ELR (cell line): ENCODE measurements at regions not wholly inside any gene's neighbourhood (a gene's known extent, or its start where the extent isn't known, plus 50 kb on each side); places are given as distances from the start of the nearest gene placed in this dataset.

Experiments used
- DNase-seq: peaks from one replicate; pipeline ENCODE4 v3.0.0-alpha.2; 2015; ENCODE audit warnings: low read depth

DNA sequence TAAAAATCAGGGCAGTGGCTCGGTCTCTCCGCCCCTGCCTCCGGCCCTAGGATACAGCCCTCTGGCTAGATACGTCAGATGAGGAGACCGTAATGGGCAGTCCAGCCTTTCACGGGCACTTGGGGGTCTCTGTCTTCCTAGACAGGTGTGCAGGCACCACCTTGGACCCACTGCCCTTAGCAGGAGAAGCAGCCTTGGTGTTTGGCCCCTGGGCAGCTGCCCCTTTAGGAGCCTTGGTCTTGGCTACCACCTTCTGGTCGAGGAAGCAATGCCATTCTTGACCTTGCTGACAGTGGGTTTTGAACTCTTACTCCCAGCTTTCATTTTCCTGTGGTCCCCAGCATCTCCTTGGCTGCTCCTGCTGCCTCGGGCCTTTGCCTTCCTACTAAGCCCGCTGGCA, 149.7 kb upstream of the FRMD4B start:
- DNase-seq, result no peak

DNA sequence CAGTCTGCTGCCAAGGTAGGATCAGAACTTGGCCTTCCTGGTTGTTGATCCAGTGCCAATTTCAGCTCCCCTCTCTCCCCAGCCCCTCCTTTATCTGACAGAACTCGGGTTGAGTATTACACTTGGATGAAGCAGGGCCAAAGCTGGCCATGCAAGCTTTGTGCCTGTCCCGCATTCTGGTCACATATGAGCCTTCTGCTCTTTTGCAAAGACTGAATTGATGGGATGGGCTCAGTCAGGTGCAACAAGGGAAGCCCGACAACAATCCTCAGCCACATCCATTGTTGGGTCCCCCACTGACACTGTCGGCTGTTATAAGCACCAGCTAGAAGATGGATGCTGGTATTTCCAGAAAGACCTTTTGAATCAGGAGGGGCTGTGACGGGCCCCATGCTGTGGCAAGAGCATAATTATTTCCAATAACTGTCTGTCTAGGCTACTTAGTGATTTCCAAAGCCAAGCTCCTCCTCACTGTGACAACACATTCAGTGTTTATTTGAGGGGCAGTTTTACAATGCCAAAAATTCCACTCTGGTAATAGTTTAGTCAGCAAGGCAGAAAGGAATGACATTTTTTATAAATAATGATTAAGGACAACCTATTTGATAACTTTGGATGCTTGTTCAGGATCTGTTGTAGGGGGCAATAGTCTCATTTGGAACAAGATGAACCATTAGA, 146.8 kb upstream of the FRMD4B start:
- DNase-seq, result no peak

DNA sequence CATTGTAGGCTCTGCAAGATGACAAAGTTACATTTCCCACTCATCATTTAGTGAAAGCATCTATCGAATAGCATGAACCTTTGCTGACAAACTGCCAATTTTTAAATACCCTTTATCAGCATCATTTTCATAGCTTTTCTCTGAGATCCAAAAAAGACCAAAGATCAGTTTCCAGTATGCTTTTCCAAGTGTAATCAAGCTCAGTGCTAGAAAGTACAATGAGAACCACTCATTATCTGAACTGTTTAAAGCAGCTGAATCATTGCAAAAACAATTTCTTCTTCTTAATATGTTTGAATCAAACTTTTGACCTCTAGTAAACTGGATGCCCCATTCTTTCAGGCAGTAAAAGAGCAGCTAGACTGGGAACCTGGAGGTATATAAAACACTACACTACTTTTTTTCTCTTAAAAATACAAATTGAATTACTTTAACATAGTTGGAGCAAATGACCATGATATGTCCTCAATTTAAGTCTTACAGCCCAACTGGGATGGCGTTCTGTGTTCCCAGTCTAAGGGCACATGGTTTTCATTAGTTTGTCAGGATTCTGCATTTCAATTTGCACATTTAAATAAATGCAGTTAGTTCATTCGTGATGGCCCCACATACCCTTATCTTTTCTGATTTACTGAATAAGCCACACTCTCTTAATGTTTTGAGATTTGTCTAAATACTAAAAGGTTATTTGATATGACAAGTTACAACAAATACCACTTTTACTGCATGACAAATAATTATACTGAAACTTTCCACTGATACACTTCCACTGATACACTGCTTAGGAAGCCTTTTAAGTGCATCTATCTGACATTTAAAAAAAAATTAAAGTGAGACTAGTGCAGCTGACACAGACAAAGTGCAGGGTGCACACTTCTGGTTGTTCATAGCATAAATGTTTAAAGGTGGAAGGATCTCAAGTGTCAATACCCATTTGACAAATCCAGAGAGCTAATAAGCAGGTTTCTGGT, 146.0 kb upstream of the FRMD4B start:
- DNase-seq, result no peak

DNA sequence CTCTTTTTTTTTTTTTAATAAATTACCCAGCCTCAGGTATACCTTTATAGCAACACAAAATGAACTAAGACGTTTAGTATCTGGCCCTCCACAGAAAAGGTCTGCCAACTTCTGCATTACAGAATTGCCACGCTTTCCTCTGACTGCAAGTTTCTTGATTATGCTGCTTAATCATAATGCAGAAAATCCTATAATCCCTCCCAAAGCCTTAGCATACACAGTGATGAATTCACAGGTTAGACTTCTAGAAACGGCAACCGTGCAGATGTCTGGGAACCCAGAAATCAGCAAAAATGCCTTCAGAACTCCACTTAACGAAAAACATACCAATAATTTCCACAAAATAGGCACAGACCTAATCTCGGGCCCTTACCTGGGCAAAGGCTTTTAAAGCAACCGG, 144.7 kb upstream of the FRMD4B start:
- DNase-seq, result no peak

DNA sequence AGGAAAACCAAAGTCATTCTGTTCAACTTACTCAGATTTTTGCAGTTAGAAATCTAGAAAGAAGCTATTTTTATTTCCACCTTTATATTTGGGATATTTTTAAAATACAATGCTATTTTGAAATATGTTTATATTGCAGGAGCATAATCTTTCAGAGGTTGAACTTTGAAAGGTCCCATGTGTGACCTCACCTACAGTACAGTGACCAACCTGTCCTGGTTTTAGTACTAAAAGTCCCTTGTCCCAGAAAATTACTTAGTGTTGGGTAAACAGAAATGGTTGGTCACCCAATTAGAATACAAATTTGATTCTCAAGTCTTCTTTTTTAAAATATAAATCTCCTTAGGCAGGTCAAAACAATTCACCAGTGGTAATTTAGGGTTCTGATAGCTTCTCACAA, 141.6 kb upstream of the FRMD4B start:
- no peak for DNase-seq

DNA sequence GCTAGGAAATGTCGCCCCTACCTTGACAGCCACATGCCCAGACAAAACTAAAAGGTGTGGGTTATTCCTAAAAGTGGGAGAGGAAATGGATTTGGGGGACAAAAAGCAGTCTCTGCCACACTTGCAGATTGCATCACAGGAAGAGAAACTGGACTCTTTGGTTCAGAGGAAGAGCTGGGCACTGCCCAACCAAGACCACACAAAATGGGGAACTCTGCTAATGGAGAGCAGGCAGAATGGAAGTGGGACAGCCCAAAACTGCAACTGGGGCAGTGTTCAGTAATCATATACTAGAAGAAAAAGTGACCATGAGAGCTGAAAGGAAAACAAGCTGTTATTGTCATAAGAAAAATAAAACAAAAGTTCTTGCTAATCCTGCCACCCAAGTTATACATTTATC, 138.9 kb upstream of the FRMD4B start:
- DNase-seq, result no peak

DNA sequence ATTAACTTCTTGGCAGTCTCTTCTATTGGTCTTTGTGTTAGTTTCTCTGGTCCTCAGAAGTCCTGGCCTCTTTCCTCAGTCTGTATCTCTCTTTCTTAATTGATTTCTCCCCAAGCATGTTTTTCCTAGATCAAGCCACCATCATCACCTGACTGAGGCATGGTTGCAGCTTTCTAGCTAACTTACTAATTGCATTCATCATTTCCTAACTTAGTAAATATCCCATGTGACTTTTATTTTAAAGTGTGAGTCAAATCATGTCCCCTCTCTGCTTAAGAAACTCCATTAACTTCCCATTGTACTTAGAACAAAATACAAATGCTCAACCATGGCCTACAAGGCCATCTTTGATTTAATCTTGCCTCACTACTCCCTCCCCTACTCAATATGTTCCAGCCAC, 135.4 kb upstream of the FRMD4B start:
- no peak for DNase-seq

DNA sequence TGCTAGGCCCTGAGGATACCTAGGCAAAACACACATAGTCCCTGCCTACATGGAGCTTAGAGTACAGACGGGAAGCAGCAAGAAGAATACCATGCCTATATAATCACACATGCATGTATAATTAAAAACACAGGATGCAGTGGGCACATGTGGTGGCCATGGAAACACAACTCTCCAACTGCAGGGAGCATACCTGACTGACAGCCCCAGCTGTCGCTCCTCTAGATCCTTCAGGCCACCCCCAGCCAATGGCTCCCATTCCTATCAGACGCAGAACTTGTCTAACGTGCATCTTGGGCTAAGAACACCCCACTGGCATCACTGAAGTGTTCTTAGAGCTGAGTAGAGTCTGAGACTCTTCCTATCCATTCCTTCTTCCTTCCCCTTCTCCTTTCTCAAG, 125.5 kb upstream of the FRMD4B start:
- no peak for DNase-seq

DNA sequence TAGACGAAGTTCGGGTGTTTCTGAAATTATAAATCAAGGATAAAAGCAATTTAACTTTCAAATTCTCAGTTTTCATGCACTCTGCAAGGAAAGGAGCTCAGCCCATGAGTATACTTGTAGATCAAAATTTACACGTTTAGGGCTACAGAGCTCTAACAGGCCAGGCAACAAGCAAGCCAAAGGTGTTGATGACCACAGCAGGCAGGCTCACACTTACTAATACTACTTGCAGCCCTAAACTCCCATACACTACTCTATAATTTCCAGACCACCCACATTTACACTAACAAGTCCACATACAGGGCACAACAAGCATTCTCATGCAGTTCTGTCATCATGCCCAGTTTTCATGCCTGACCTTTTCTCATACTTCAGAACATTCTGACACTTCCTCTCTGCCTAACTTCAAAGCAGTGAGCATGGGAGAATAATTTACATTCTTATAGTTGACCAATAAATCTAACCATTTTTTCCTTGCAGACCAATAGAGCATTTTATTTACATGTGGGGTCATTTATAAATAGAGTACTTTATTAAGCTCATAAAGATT, 124.7 kb upstream of the FRMD4B start:
- no peak for DNase-seq

DNA sequence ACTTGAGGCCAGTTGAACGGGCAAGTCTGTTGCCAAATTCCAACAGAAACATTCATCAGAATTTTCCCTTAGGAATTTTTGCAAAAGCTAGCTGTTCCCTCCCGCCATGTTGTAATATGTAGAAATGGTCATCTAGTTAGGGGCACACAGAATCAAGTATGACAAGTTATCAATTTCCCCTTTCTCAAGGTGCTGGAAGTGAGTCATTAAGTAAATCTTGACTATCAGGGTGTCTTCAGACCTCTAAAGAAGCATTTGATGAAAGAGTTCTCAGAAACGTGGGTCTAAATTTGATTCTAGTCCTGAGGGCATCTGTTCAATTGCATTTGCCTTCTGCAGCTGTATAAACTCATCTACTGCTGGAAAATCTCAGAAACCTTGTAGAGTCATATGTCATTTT, 123.4 kb upstream of the FRMD4B start:
- no peak for DNase-seq

DNA sequence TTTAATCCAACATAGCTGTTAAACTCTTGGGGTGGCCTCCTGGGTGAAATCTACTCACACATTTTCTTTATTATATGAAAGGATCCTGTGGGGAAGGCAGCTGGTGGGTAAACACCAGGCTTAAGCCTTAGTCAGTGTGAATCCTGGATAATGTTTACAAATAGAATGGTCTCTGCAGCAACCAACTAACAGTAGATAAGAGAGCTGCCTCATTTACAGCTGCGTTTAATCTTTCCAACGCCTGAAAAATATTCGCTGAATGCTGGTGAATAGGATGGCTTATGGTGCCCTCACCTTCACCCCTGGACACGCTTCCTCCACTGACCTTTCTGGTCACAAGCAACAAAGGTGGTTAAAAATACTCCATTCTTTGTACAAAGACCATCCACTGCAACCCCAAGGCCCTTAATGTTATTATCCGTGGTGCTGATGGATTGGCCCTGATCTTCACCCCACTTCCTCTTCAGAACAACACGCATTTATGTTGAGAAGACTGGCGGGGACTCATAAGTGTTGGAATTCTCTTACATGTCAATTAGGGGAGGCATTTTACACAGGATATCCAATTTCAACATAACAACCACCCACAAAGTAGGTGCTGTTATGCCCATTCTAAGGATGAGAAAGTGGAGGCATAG, 120.0 kb upstream of the FRMD4B start:
- DNase-seq, result no peak

DNA sequence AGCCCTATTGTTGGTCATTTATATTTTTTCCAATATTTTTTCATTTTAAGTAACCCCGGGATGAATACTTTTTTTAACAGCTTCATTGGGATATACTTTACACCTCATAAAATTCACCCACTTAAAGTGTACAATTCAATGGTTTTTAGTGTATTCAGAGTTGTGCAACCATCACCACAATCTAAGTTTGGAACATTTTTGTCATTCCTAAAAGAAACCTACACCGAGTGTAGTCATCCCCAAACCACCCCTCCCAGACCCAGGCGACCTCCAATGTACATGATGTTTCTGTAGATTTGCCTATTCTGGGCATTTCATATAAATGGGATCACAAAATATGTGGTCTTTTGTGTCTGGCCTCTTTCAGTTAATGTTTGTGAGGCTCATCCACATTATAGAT, 118.3 kb upstream of the FRMD4B start:
- DNase-seq, result no peak

DNA sequence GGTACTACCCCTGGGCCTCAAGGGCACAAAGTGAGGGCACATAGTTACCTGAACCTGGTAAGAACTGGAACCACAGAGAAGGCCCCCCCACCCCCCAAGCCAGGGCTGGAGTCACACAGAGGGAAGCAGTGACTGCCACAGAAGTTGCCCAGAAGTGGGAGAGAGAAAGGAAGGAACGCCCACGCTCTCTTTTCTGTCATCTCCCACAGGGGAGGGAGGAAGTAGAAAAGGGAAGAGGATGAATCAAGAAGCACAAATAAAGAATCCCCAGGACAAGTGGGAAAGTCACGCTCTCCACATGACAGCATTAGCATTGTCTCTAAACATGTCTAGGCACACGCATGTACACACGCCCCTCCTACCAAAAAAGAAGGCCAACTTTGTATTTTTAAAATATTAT, 114.7 kb upstream of the FRMD4B start:
- DNase-seq, result no peak

DNA sequence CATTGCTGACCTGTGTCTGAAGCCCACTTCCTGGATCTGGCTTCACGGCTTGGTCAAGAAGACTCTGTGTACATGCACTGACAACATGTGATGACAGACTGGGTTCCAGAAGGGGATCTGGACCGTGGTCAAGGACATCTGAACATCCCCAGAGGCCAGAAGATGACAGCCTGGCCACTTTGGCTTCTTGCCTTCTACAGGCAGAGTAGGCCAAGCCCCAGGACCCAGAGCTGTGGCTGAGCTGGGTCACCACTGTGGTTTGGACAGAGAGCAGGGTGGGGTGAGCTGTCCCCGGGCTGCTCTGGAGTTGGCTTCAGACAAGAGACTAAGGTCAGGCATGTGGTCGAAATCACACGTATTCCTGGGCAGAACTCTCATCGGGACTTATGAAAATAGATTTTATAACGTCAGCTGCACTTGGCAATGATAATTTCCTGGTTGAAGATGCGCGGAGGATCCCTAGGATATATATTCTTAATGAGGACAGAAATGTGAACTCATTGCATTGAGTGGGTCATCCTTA, 114.1 kb upstream of the FRMD4B start:
- DNase-seq, result no peak

DNA sequence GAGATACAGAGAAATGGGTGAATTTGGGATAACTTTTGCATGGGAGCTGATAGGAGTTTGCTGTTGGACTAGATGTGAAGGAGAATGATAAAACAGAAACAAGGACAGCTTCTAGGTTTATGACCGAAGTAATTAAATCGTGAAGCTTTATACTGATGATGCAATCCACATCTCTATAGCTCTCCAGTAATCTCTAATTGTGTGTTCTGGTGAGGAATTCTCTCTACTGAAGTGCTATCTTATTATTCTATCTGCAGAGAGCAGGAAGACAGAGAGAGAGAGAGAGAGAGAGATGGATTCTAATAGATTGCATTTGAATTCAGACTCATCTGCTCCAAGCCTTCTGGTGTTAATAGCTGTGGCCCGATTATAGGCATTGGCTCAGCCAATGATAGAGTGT, 113.5 kb upstream of the FRMD4B start:
- no peak for DNase-seq

DNA sequence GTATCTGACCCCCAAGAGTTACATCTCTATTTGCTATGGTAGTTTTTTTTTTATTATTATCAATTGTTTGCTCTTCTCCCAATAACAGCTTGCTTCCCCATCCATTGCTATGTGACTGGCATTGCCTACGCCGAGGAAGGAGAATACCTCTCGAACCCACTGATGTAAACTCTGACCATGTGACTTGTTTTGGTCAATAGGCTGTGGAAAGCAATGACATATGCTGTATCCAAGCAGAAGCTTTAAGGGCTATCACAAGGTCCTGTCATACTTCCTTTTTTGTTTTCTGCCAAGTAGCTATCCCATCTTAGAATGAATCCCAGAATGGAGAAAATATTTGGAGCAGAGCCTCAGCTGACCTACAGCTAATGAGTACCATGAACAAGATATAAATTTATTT, 111.0 kb upstream of the FRMD4B start:
- DNase-seq, result no peak

DNA sequence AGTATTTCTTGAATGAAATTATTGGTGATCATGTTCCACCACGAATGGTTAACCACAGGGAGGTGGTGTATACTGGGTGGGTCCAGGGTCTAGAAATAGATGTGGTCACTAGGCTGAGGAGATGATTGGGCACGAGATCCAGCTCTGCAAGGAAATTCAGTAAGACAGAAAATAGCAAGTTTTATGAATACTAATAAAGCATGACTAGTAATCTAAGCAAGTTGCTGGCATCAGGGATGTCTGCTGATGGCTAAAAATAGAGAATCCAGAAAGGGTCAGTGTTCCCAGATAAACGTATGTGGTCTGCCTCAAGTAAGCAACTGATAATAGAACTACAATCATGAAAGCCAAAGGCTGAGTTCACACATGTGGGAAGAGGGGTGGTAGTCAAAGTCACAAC, 108.3 kb upstream of the FRMD4B start:
- no peak for DNase-seq

DNA sequence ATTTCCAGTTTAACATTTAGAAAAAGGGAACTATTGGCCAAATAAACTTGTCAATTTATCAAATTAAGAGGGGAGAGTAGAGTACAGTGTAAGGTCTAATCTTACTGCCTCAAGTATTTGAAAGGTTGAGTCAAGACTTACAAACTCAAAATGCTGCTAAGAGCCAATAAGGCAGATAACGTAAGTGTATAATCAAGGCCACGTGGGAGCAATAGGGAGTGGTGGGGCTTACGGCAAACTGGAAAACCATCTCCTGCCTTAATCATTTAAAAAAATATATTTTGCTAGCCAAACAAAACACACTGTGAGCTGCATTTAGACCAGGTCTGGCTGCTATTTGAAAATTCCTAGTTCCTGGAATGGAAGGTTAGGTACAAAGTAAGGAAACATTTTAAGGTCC, 107.3 kb upstream of the FRMD4B start:
- DNase-seq, result no peak

DNA sequence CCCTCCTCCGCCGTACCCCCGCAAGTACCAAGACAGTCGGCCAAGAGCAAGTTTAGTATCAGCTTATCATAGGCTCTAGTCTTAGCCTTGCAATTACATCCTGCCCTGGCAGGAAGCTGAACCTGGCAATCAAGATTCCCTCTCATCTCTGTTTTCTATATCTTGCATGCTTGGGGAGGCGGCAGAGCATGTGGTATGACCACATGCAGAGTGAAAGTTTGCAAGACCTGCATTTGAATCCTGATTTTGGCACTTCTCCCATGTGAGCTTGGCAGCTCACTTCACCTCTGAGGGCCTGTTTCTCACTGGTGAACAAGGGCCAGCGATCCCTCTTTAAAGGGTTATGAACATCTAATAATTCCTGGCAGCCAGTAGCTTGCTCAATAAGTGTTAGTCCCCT, 106.1 kb upstream of the FRMD4B start:
- no peak for DNase-seq

DNA sequence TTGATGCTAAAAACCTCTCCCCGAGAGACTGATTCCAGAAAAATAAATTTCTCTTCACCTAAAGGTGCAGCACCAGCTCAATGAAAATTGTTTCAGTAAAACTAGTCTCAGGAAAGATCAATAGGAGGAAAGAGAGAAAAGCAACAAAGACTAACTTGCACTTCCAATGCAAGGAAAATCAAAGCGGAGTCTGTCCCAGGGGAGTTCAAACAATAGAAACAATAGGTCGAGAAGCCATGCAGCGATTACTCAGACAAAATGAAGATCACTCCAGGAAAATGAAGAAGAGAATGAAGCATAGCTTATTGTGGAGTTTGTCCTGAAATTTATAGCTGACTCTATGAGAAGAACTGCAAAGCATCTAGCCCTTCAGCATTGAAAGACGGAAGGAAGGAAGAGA, 105.1 kb upstream of the FRMD4B start:
- DNase-seq, result no peak

DNA sequence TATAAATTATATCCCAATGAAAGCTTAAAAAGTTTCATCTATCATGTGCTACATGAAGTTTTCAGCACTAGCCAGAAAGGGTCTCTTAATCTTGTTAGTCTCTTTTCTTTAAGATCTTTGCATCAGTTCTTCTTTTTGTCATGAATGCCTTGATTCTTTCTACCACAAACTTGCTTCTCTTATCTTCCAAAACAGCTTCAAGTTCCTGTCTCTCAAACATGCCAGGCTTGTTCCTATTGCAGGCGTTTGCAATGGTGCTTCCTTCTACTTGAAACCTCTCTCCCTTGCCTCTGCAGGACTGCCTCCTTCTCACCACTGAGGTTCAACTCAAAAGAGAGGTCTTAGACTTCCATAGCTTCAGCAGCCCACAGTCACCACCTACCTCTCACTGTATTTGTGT, 104.3 kb upstream of the FRMD4B start:
- DNase-seq, result no peak

DNA sequence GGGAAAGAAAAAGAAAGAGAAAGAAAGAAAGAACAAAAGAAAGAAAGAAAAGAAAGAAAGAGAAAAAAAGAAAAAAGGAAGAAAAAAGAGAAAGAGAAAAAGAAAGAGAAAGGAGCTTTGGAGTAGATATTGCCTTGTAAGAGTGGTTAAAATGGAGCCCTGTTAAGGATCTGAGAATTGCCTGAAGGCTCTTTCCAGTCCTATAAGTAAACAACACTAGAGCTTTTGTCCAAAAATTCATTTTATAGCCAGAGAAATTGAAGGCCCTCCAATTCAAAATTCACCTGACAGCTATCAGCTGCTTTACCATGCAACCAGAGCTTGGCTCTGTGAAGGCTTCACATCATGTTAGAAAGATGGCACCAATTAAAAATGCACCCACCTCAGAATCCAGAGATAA, 102.1 kb upstream of the FRMD4B start:
- no peak for DNase-seq

DNA sequence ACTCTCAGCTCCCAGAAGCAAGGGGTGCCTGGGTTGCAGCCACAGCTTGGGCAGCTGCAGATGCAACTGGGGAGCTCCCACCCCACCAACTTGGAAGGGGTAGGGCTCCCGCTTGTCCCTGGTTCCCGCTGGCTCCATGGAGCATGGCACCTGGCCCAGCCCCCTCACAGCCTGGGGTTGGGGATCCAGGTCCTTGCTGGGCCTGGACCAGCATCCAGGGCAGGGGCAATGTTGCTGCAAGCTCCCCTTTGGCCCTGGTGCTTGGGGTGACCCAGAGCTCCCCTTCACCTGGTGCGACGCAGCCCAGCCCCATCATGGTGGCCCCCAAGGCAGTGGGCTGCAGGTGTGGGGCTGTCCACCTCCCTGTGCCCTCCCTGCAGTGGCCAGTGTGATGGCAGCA, 99.6 kb upstream of the FRMD4B start:
- no peak for DNase-seq
